GM12878 (cell line): ENCODE measurements at regions not wholly inside any gene's neighbourhood (a gene's known extent, or its start where the extent isn't known, plus 50 kb on each side); places are given as distances from the start of the nearest gene placed in this dataset.

Experiments
- ATAC-seq: fragments of 200-7000 bp; cut with Tn5 transposase; 3 replicates; pipeline ENCODE4 v1.9.1; 2020; ENCODE audit warnings: mild to moderate bottlenecking, moderate library complexity
- BruUV-seq: library from RNA; stranded (reverse); fragments of 400-500 nt; replicated peaks from 2 replicates; lab custom pipeline; 2021; lab: Mats Ljungman, UMichigan
- CTCF ChIA-PET: fragments of 300-600 bp; sonication (Branson Sonifier 250); formaldehyde crosslinking; extraction: SDS; loops from one replicate; lab custom pipeline; 2021; ENCODE audit warnings: inconsistent platforms; lab: Yijun Ruan, JAX
- POLR2A ChIA-PET: fragments of 350-600 bp; formaldehyde crosslinking; extraction: SDS; loops from one replicate; lab custom pipeline; 2021; ENCODE audit warnings: inconsistent platforms; lab: Charles Lee
- RAD21 ChIA-PET: fragments of 300-600 bp; sonication (Branson Sonifier 250); formaldehyde crosslinking; loops from one replicate; lab custom pipeline; 2023; ENCODE audit warnings: antibody characterized with exemption; ENCODE audit not compliant: unreplicated experiment; lab: Charles Lee
- SMC1A ChIA-PET: fragments of 300-600 bp; sonication (Branson Sonifier 250); formaldehyde crosslinking; loops from one replicate; lab custom pipeline; 2023; ENCODE audit not compliant: unreplicated experiment, uncharacterized antibody; lab: Charles Lee
- DNase-seq: peaks from one replicate; pipeline ENCODE4 v3.0.0-alpha.2; 2011; ENCODE audit warnings: low read depth, low spot score
- FAIRE-seq: peaks from 3 replicates; lab custom pipeline; 2011; peaks lifted over from hg19 to GRCh38; lab: Jason Lieb, UNC
- H2AFZ ChIP-seq: 2 replicates; pipeline ENCODE4 v1.6.0; 2011; ENCODE audit warnings: low read depth, low read length, control low read depth; ENCODE audit not compliant: control insufficient read depth
- H3K27ac ChIP-seq: 2 replicates; pipeline ENCODE4 v1.5.1; 2011; ENCODE audit warnings: control low read depth; ENCODE audit not compliant: control insufficient read depth, insufficient read depth
- H3K27me3 ChIP-seq, 2 experiments: replicated peaks in 1 of 2; 2 replicates each; pipeline versions ENCODE4 v1.6.0 to v1.6.1; 2011; ENCODE audit warnings: low read length in 1 of 2; ENCODE audit not compliant: control insufficient read depth in 2 of 2, insufficient read depth in 2 of 2
- H3K36me3 ChIP-seq, 2 experiments: 2 replicates each; pipeline ENCODE4 v1.5.1; 2011; ENCODE audit warnings: low read length in 1 of 2; ENCODE audit not compliant: control insufficient read depth in 2 of 2, insufficient read depth in 2 of 2
- H3K4me1 ChIP-seq: 2 replicates; pipeline ENCODE4 v1.6.1; 2011; ENCODE audit warnings: mild to moderate bottlenecking, low read length, moderate library complexity, mixed read lengths; ENCODE audit not compliant: control insufficient read depth, insufficient read depth
- H3K4me2 ChIP-seq: 2 replicates; pipeline ENCODE4 v1.6.0; 2011; ENCODE audit warnings: control low read depth; ENCODE audit not compliant: control insufficient read depth, insufficient read depth
- H3K4me3 ChIP-seq: fragments of 200-600 bp; sonication (generic); 2 replicates; pipeline ENCODE4 v1.5.1; 2016
- H3K79me2 ChIP-seq: 2 replicates; pipeline ENCODE4 v1.6.0; 2011; ENCODE audit warnings: low read length; ENCODE audit not compliant: control insufficient read depth, insufficient read depth
- H3K9ac ChIP-seq: 2 replicates; pipeline ENCODE4 v1.8.0; 2011; ENCODE audit warnings: low read length, control low read depth, mixed read lengths; ENCODE audit not compliant: control insufficient read depth, insufficient read depth
- H3K9me3 ChIP-seq: replicated peaks from 3 replicates; pipeline ENCODE4 v1.5.1; 2011; ENCODE audit warnings: mild to moderate bottlenecking, low read length; ENCODE audit not compliant: control insufficient read depth, insufficient read depth
- H4K20me1 ChIP-seq: 2 replicates; pipeline ENCODE4 v1.6.0; 2011; ENCODE audit not compliant: control insufficient read depth, insufficient read depth
- BCL11A ChIP-seq: IDR thresholded peaks from 2 replicates; pipeline ENCODE4 v1.6.1; 2011; ENCODE audit warnings: low read depth, low read length
- CBX5 ChIP-seq: sonication (generic); IDR thresholded peaks from 2 replicates; pipeline ENCODE4 v1.6.1; 2016; ENCODE audit warnings: low read depth, moderate library complexity, mild to moderate bottlenecking, inconsistent platforms
- CHD2 ChIP-seq: IDR thresholded peaks from 2 replicates; pipeline ENCODE4 v1.6.1; 2011; ENCODE audit warnings: low read depth, low read length, improper control_type of control experiment, borderline replicate concordance
- ELK1 ChIP-seq: IDR thresholded peaks from 2 replicates; pipeline ENCODE4 v1.6.1; 2012; ENCODE audit warnings: low read depth, low read length, improper control_type of control experiment
- EP300 ChIP-seq, 2 experiments: fragments of 150-350 bp in 1 of 2; IDR thresholded peaks; 2 replicates each; pipeline ENCODE4 v1.6.1; 2011 to 2012; ENCODE audit warnings: low read depth in 2 of 2, low read length in 2 of 2, borderline replicate concordance in 1 of 2, improper control_type of control experiment in 1 of 2, inconsistent platforms in 1 of 2; ENCODE audit not compliant: control insufficient read depth in 1 of 2
- ETV6 ChIP-seq, 2 experiments: fragments of 450-650 bp in 1 of 2; IDR thresholded peaks in 1 of 2; conservative IDR thresholded peaks in 1 of 2; 2 replicates each; pipeline ENCODE4 v1.6.1; 2014; ENCODE audit warnings: antibody characterized with exemption in 1 of 2, borderline replicate concordance in 1 of 2, low read depth in 1 of 2, mild to moderate bottlenecking in 1 of 2, moderate library complexity in 1 of 2
- HDAC6 ChIP-seq: fragments of 200-600 bp; sonication (generic); IDR thresholded peaks from one replicate; pipeline ENCODE4 v1.8.0; 2017; ENCODE audit warnings: antibody characterized with exemption; ENCODE audit not compliant: unreplicated experiment
- IKZF1 ChIP-seq: fragments of 450-650 bp; conservative IDR thresholded peaks from 2 replicates; pipeline ENCODE4 v1.6.1; 2017; ENCODE audit warnings: antibody characterized with exemption, mild to moderate bottlenecking
- JUNB ChIP-seq: IDR thresholded peaks from 2 replicates; pipeline ENCODE4 v1.6.1; 2016; ENCODE audit warnings: antibody characterized with exemption, mild to moderate bottlenecking
- KAT2A ChIP-seq: conservative IDR thresholded peaks from 2 replicates; pipeline ENCODE4 v1.6.1; 2011; ENCODE audit warnings: low read depth, low read length; ENCODE audit not compliant: control insufficient read depth
- MYB ChIP-seq: fragments of 150-350 bp; IDR thresholded peaks from 2 replicates; pipeline ENCODE4 v1.6.1; 2014; ENCODE audit warnings: mild to moderate bottlenecking, low read depth, low read length, borderline replicate concordance
- NFYB ChIP-seq: IDR thresholded peaks from 2 replicates; pipeline ENCODE4 v1.6.1; 2011; ENCODE audit warnings: low read depth, mild to moderate bottlenecking, low read length, improper control_type of control experiment, moderate library complexity; ENCODE audit not compliant: insufficient read depth
- PAX5 ChIP-seq: IDR thresholded peaks from 2 replicates; pipeline ENCODE4 v1.6.1; 2011; ENCODE audit warnings: low read depth, low read length, borderline replicate concordance
- POLR2A ChIP-seq: IDR thresholded peaks from 2 replicates; pipeline ENCODE4 v1.6.1; 2011; ENCODE audit warnings: low read depth, mild to moderate bottlenecking, low read length
- PRDM15 ChIP-seq: fragments of 450-650 bp; formaldehyde crosslinking; IDR thresholded peaks from 2 replicates; pipeline ENCODE4 v1.4.0; 2020; ENCODE audit warnings: mild to moderate bottlenecking, moderate library complexity
- RAD51 ChIP-seq: fragments of 450-650 bp; IDR thresholded peaks from 2 replicates; pipeline ENCODE4 v1.6.1; 2016; ENCODE audit warnings: moderate library complexity, mild to moderate bottlenecking, inconsistent platforms
- RFX5 ChIP-seq: IDR thresholded peaks from 2 replicates; pipeline ENCODE4 v1.6.1; 2011; ENCODE audit warnings: low read depth, low read length, improper control_type of control experiment
- WRNIP1 ChIP-seq: IDR thresholded peaks from 2 replicates; pipeline ENCODE4 v1.6.1; 2011; ENCODE audit warnings: low read depth, low read length, improper control_type of control experiment, borderline replicate concordance
- YY1 ChIP-seq: IDR thresholded peaks from 2 replicates; pipeline ENCODE4 v1.6.1; 2011; ENCODE audit warnings: low read depth, mild to moderate bottlenecking, low read length
- ZBED1 ChIP-seq: IDR thresholded peaks from 2 replicates; pipeline ENCODE4 v1.6.1; 2016; ENCODE audit warnings: borderline replicate concordance
- ZNF217 ChIP-seq: fragments of 450-650 bp; IDR thresholded peaks from 2 replicates; pipeline ENCODE4 v1.6.1; 2017; ENCODE audit warnings: antibody characterized with exemption, mild to moderate bottlenecking
- ZNF24 ChIP-seq: fragments of 450-650 bp; IDR thresholded peaks from 2 replicates; pipeline ENCODE4 v1.6.1; 2017; ENCODE audit warnings: antibody characterized with exemption, mild to moderate bottlenecking
- WGBS: methylation state at CpG from one replicate; pipeline ENCODE4 v1.1.6; 2016; ENCODE audit warnings: low lambda C conversion rate; ENCODE audit not compliant: insufficient replicate concordance, insufficient coverage; ENCODE audit errors: missing lambda C conversion rate; 5-methylcytosine and 5-hydroxymethylcytosine counted together
- in situ Hi-C: fragments of 300-500 bp; cut with MboI; formaldehyde crosslinking; loops from 9 replicates; pipeline ENCODE4 v1.14.3; 2018; ENCODE audit warnings: mixed read lengths
- intact Hi-C: fragments of 100-400 bp; cut with micrococcal nuclease; formaldehyde crosslinking; loops from one replicate; pipeline ENCODE4 v1.14.2; 2022; ENCODE audit not compliant: unreplicated experiment

GRCh38 chr14:101049942-101050341 lies 146.4 kb upstream of the RTL1 start (continued):
- TF ChIP-seq PRDM15 (CRISPR knock-in tag) (no peak), RFX5 (no peak), IKZF1 (no peak), CBX5 (no peak), POLR2A (no peak), ETV6 (conservative IDR thresholded peaks at IDR 0.05 in 1 of 2, IDR thresholded peaks at IDR 0.05 in 1 of 2; ENCODE audit: borderline replicate concordance in 1 of 2, low read depth in 1 of 2) (no peak)

GRCh38 chr14:101050901-101051490 lies 147.5 kb upstream of the RTL1 start:
- Histone ChIP-seq H3K27ac (no peak overlapping the region), H3K27me3 (no peaks in the 10 kb centered on the region), H3K36me3 (no peaks in the 10 kb centered on the region), H3K9ac (no peak overlapping the region), H3K4me1 (no peaks in the 10 kb centered on the region), H2AFZ (no peak overlapping the region), H3K4me2 (no peak overlapping the region), H3K4me3 (no peak overlapping the region), H3K9me3 (no peaks in the 10 kb centered on the region; the same call in 2 of the 3 replicates), H3K79me2 (no peaks in the 10 kb centered on the region), H4K20me1 (no peaks in the 10 kb centered on the region)
- FAIRE-seq (no peak), DNase-seq (no peak), ATAC-seq (no peak)
- ChIA-PET CTCF (no interaction called here), POLR2A (no interaction called here), SMC1A (no interaction called here), RAD21 (no interaction called here)
- in situ Hi-C loops, result no loop called here
- no TSS peak for BruUV-seq
- WGBS, result 51% methylated on average over 17 of the region's 17 CpGs
- intact Hi-C loops, result no loop called here
- no peak for TF ChIP-seq RAD51
- no peak for TF ChIP-seq EP300 (IDR thresholded peaks at IDR 0.05; ENCODE audit: borderline replicate concordance in 1 of 2, control insufficient read depth in 1 of 2, low read depth in 2 of 2, low read length in 2 of 2)
- TF ChIP-seq NFYB, result no peak
- no peak for TF ChIP-seq WRNIP1
- no peak for TF ChIP-seq MYB
- TF ChIP-seq CHD2, result no peak
- TF ChIP-seq ZBED1, result no peak
- no peak for TF ChIP-seq JUNB
- TF ChIP-seq KAT2A, result no peak
- TF ChIP-seq BCL11A, result no peak
- TF ChIP-seq PAX5, result no peak
- TF ChIP-seq YY1, result no peak
- no peak for TF ChIP-seq ZNF217
- no peak for TF ChIP-seq ZNF24
- no peak for TF ChIP-seq ELK1
- TF ChIP-seq HDAC6, result no peak
